CD4-positive, alpha-beta T cell treated with Interferon gamma for 1 hour (primary cell): ENCODE measurements at regions not wholly inside any gene's neighbourhood (a gene's known extent, or its start where the extent isn't known, plus 50 kb on each side); places are given as distances from the start of the nearest gene placed in this dataset.

Experiments
- DNase-seq: peaks from one replicate; pipeline ENCODE4 v3.0.0-alpha.2; 2020

DNA sequence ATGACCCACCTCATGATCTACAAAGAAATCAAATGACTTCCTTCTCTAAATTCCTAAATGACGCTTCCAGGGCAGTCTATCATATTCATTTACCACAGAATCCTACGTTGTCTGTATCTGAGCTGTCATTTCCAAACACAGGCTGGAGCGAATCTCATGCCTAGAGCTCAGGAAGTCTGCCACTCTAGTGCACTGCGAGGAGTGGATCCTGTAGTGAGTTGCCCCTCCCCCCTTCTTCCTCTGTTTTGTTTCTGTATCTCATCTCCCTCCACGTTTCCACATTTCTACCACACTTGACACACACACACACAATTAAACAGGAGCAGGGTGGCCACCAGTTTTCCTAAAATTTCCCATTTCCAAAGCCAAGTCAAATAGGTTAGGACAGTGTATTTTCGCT lies 415.4 kb upstream of the PRICKLE1 start:
- no peak for DNase-seq

DNA sequence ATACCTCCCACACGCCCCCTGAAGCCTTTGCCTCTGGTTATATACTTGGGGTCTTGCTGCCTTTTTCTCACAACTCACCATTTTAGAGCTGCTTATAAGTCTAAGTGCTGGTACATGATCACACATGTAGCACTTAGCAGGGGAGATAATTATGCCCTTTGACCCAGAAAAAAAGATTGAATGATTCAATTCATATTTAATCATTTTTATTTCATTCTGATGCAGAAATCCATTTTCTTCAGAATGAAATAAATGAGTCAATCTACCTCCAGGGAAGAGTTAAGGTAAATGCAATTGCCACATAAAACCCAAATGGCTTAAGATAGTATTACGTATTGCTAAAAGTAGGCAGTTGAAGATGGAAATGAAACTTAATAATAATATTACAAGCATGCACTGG lies 414.6 kb upstream of the PRICKLE1 start:
- no peak for DNase-seq

DNA sequence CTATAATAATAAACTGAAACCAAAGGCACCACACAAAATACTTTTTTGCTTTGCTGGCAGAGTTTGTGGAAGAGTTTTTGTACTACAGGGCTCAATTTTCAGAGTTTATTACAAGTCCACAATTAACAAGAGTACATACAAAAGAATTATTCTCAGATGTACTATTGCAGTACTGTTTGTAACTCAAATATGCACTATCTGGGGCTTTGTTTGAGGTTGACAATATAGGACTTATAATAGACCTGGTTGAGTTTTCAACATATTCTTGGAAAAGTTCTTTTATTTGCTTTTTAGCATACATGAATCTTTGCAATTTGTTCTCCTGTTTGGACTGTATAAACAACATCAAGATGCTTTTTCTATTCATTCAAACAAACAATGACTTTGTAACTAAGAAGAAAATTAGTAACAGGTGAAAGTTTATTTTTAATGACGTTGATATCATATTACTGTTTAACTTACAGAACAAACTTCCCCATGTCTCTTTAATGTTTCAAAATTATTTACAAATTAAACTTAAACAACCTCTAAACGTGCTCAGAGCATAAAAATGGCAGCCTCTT lies 407.4 kb upstream of the PRICKLE1 start:
- no peak for DNase-seq

DNA sequence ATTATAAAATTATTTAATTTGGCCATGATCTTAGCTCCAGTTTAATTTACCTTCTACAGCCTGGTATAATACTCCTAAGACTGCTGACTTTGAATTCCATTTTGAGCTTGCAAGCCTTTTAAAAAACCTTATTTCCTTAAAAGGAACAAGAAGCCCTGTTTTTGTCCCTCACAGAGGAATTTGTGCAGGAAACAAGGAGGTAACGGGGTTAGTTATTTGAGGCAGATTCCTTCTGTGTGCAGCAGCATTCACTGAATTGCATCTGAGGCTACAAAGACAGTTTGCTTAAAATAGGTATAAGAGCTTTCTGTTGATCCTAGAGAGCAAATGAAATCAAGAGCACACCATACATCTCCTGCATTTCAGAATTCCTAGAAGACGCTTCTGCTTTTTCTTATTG lies 403.3 kb upstream of the PRICKLE1 start:
- DNase-seq: no peak

DNA sequence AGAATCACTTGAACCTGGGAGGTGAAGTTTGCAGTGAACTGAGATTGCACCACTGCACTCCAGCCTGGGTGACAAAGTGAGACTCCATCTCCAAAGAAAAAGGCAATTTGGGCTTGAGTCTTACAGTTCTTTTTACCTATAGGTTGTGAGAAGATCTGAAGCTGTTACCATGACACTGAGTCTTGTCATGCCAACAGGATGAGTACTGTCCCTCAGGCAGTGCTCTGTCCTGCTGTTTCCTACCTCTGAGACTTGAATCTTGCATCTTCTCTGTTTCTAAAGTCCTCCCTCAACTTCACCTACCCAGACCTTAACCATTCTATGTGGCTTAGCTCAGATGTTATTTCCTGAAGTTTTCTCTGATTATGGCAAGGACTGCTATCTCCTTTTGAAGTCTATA lies 400.8 kb upstream of the PRICKLE1 start:
- no peak for DNase-seq

DNA sequence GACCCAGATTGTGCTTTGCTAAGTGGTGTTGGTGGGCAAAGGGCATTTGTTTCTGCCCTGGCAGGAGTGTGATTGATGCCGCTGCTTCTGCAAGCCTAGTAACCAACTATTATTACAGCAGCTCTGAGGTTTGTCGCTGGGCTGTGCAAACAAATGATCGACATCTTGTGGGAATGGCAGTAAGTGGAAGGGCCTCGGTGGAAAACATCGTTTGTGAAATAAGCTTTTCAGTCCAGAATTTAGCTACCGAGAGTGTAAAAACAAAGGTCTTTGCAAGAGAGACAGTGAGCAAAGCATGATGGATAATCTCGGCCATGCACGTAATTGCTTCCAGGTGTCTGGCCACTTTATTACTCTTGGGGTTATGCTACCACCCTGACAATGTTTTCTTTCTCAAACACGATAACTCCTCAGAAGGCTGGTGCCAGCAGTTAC lies 397.7 kb upstream of the PRICKLE1 start:
- no peak for DNase-seq

DNA sequence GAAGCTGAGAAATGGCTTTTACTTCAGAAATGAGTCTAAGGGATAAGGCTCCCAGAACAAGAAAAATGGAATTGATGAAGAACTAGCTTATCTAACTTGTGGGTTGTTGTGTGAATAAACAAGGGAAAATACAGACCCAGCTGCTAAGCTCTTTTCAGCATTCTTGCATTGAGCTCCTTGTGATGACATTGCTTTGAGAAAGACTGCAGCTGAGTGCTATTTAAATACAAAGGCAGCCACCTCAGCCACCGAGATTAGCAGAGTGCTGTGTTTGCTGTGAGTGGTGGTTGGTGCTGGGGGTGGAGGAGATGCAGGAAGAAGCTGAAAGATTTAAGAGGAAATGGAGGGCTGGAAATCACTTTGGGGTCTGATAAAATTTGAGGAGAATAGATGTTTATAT lies 396.0 kb upstream of the PRICKLE1 start:
- no peak for DNase-seq

DNA sequence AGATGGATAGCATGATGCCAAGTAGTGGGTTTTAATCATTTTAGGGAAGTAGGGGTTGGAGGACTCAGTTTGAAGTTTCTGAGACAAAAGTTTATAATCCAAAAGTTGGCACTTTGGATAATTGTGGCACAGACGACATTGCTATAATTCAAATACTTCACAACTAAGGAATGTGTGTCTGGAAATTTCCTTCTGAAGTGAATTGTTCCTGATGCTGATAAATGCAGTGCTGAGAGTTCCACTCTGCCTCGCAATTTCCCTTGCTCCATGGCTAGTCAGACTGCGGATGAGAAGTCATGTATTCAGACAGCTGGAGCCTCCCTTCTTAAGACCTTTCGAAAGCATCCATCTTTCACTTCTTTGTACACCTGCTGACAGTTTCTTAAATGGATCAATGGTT lies 393.3 kb upstream of the PRICKLE1 start:
- no peak for DNase-seq

DNA sequence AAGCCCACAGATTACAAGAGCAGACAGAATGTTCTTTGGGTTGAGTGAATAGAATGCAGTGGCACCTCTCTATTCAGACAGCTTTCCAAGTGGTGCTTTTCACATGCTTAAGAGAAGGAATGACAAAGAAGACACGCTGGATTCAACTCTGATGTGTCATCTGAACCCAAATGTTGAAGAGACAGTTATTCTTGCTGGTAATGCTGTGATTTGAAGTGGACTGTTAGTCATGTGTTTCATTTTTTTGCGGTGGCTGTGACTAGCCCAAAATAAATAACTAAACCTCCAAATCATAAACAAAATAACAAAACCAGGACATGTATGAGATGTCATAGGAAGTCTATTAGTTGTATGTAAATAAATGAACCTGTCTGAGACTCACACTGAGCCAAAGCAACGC lies 391.8 kb upstream of the PRICKLE1 start:
- DNase-seq: no peak

DNA sequence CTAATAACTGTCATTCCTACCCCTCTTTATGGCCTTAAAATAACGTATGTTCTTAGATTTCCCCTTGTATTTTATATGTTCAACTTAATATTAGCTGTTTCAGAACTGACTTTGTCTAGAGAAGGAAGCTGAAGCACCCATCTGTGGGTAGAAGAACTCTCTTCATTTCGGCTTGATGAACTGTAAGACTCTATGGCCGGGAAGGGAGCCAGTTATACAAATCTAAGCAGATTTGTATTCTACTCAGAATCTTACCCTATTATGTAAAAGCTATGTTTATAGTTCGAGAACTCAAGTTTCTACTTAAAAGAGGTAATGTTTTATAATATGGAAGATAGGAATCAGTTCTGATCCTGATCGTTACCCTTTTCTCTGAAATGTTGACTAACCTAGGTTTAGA lies 390.9 kb upstream of the PRICKLE1 start:
- no peak for DNase-seq

DNA sequence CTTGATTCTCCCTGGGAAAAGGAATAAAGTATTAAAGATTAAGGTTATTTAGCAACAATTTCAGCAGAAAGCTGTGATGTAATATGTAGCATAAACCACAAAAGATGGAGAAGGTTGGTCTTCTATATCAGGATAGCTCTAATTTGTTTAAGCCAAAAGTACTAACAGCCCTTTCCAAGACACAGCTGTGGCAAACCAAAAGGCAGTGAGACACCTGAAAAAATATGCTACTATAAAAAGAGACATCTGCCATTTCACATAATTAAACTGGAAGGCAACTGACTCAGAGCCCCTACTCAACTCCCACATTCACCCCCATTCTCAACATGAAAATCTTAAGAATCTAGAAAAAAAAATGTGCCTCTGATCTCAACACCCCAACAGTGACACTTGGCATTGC lies 390.2 kb upstream of the PRICKLE1 start:
- DNase-seq: no peak

DNA sequence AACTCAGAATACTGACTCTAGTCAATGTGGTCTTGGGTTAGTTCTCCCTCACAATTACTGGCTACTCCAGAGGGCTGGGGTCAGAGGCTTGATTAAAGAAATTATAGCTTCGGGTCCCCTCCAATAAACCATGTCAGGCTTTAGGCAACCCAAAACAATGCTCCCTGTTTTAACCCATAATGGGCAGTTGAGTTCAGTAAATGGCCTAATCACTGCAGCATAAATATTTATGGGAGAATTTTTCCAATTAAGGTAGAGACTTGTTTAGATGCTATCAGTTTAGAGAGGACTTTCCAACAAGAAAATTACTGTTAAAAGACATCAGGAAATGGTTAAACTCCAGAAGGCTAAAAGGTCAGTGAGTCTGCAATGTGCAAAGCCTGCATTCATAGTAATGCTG lies 389.2 kb upstream of the PRICKLE1 start:
- DNase-seq: no peak

DNA sequence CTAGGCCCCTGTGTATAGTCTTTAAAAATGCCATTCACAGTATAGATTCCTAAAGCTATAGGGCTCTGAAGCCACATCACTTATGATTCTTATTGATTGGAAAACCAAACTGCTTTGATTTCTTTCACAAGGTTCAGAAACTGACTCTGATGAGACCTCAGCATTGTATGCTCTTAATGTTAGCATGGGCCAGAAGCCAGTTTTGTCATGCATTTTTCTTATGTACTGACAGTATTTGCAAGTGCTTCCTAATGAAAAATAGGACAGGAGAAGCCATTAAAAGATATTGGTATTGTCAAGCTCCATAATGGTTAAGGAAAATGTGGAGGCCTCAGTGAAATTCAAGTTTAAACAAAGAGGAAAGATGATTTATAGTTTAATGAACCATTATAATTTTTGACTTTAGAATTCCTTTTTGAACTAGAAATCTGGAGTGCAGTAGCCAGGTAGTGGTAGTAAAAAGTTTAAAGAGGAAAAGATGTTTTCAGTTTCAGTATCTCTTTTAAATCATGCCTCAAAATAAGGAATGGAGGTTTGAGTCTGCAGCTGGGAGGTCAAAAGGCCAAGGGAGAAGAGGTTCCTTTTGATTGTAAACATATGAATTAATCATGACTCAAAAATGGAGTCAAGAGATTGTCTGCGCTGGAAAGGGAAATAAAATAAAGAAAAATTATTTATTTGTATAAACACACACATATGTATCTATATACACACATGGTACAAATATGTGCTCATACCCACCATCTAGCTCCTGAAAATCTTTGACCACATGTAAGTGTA lies 388.1 kb upstream of the PRICKLE1 start:
- DNase-seq: no peak

DNA sequence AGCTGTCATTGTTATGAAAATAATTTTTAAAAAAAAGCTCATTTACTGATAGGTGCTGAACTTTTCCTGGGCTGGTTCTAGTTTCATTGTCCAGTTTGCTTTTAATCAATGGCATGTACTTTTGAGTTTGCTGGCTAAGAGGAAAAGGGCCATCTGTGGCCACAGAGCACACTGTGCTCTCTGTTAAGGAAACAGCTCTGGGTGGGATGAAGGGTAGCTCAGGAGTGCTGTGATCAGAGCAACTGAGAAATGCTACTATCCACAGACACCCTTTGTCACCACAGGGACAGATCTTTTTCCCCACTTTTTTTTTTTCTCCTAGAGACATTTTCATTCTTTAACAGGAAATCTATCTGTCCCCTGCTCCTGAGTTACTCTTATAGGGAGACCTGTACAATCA lies 387.1 kb upstream of the PRICKLE1 start:
- DNase-seq: no peak

DNA sequence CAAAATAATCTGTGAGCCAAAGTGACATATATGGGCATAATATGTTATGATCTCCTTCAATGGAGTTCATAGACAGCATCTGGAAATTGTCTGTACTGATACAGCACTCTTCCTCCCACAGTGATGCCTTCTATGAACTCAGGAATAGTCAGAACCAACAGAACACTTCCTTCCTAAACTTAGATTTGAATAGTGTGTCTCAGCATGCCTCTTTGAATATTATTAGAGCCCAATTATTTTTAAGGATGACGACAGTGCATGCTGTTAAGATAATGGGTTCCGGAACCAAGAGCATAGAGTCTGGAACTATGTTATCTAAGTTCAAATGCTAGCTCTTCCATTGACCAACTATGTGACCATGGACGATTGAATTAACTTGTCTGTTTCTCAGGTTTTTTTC lies 386.6 kb upstream of the PRICKLE1 start:
- DNase-seq: no peak

DNA sequence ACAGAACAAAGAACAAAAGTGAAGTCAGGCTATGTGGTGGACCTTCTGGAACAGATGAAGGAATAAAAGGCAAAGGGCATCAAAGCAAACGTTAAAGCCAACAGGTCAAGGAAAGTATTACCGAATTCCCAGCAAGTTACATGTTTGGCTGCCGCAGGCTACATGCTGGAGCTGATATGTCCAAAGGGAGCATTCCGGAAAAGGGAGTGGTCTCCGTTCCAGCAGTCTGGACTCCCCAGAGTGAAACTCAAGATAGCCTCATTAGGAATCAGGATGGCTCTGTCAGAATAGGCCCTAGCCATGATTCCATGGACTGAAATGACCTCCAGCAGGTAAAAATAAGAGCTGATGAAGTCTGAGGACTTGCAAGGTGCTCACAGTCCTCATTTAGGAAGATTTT lies 379.8 kb upstream of the PRICKLE1 start:
- DNase-seq: no peak

DNA sequence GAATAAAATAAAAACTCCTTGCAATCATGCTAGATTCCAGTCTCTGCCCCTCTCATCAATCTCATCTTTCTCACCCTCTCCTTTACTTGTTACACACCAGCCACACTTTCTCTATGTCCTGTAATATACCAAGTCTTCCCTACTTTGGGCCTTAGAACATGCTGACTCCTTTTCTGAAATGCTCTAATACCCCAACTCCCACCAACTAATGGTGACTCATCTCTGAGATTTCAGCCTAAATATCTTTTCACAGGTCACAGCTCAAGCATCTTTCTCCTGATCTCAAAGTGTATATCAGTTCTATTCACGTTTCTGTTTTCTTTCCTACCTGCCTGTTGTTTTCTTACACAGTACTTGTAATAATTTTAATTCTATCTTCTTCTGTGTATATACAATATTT lies 378.9 kb upstream of the PRICKLE1 start:
- DNase-seq: no peak

DNA sequence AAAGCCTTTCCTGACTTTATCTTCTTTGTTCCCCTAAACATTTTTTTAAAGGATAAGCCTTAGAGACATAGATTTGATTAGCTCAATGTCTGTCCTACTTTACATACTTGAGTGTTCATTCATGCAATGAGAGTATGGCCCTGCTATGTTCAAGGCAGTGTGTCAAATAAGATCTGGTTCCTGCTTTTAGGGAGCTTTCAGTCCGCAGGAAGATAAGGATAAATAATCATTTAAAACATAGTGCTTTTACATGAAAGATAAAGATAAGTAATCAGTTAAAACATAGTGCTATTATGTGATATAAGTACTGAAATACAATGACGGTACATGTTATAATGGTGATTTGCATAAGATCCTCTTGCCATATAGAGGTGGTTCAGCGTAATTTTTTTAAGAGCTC lies 378.3 kb upstream of the PRICKLE1 start:
- no peak for DNase-seq

DNA sequence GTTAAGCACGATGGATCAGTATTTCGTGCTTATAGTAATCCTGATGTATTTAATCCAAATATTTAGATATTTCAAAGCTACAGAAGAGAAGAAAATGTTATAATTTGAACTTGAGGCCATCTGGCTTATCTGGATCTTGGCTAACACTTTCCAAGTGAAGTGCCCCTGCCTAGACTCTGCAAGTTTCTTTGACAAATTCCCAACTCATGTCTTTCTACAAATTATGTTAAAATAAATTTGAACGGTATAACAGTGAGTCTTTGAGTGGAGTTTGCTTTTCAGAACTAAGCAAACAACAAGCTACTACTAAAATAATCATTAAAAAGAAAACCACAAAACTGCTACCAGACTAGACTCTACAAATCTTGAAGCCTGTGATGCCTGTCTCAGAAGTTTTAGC lies 374.4 kb upstream of the PRICKLE1 start:
- no peak for DNase-seq

DNA sequence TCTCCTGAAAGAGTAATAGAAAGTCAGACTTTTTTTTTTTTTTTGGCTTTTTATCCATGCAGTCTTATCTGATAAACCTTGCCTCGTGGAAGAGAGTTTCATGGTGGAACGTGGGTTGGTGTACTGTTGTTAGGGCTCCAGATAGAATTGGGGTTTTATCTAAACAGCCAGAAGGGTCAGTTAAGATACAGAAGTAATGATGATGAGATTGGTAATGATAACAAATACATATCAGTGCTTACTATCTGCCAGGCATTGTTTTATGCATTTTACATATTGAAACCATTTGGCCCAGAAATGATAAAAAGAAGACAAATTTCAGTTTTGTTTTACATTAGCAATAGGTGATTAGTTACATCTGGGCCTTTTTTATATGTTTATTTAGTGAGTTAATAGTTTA lies 372.8 kb upstream of the PRICKLE1 start:
- no peak for DNase-seq

DNA sequence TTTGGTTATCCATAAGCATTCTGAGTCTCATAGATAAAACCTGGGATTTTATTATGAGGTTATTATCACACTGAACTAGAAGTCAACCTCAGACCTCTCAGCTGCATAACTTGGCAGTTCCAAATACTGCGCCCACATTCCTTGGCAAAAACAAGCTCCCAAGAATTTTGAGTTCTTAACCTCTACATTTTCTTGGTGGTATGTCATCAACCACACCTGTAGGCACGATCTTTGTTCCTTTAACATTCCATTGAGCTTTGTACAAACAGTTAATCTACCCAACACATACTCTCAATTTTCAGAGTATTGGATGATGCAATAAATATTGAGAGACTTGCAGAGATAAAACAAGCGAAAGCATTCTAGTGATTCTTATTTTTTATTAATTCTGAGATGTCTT lies 371.8 kb upstream of the PRICKLE1 start:
- no peak for DNase-seq

DNA sequence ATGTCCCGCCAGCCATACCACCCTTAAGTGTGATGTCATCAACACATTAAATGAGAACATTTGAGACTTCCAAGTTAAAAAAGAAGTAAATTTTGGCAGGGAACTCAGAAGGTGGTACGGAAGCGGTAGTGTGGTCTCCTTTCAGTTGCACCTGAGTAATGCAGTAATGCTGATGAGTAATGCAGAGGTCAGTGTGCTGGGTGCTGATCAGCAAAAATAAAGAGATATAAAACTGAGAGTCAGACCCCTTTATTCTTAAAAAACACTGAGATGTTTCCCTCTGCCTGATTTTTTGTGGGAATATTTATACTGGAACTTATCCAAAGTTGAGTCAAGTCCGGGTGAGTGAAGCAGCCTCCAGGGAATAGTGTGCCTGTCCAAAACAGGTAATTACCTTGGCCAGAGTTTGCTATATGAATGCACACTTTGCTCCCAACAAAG lies 370.6 kb upstream of the PRICKLE1 start:
- no peak for DNase-seq

DNA sequence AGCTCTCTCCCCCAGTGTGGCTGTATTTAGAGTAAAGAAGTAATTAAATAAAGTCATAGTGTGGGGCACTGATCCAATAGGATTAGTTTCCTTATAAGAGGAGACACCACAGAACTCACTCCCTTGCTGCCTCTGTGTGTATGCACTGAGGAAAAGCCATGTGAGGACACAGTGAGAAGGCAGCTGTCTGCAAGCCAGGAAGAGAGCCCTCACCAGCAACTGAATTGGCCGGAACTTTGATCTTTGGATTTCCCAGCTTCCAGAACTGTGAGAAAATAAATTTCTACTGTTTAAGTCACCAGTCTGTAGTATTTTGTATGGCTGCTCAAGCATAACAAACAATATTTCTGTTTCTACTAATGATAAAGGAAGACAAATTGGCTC lies 368.7 kb upstream of the PRICKLE1 start:
- DNase-seq: no peak

DNA sequence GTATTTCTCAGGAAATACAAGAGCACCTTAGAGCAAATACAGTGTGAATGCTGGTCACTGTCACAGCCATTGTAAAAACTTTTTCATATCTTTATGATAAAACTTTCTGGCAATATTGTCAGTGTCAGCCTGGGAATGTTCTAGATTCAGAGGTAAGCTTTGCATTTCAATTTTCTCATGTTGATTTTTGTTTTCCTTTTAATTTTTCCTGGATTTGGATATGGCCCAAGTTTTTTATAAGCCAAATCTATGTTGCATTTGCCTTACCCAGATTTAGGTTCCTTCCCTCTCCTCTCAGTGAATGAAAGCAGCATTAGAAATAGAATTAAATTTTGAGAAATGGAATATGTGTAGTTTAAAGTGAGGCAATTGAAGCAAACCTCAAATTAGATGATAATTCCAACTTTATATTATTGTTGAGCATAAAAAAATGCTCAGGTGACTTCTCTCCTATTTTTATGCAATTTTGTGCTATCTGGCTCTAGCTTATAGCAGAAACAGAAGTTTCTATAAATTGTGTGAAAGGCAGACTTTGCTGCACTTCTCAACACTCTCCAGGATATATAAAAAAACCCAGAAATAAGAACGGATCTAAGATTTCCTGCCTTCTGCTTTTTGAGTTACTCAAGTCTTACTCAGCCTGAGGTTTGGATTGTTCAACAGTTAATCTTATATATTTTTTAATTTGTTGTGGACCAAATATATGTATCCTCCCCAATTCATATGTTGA lies 368.2 kb upstream of the PRICKLE1 start:
- no peak for DNase-seq
